OCI-LY3 (cell line): ENCODE measurements at regions not wholly inside any gene's neighbourhood (a gene's known extent, or its start where the extent isn't known, plus 50 kb on each side); places are given as distances from the start of the nearest gene placed in this dataset.

ENCODE experiments used
- EZH2phosphoT487 ChIP-seq: fragments of 200-600 bp; shearing (Covaris generic); IDR thresholded peaks from 2 replicates; pipeline ENCODE4 v1.6.1; 2018; ENCODE audit warnings: antibody characterized with exemption, mixed run types, low read depth
- TF ChIP-seq, protein P1 (sequence below): fragments of 200-600, 300-600 bp; sonication (generic); IDR thresholded peaks from 2 replicates; pipeline ENCODE4 v1.5.1; 2014; ENCODE audit warnings: antibody characterized with exemption, low read length, low read depth

DNA sequence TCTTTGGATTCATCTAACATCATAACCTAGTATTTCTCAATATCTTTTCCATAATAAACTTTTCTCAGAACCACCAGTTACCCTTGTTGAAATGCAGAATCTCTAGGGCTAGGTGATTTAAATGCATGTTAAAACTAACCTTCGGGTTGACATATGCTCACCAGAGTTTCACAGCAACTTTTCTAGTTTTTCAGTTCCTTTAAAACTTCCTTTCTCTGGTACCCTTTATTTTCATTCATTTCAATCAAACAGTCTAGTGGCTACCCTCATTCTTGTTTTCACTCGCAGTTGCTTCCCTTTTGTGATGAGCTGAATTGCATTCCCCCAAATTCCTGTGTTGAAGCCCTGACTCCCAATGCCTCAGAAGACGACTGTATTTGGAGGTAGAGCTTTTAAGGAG lies 712.8 kb upstream of the CHRM3 start:
- TF ChIP-seq, protein P1, sequence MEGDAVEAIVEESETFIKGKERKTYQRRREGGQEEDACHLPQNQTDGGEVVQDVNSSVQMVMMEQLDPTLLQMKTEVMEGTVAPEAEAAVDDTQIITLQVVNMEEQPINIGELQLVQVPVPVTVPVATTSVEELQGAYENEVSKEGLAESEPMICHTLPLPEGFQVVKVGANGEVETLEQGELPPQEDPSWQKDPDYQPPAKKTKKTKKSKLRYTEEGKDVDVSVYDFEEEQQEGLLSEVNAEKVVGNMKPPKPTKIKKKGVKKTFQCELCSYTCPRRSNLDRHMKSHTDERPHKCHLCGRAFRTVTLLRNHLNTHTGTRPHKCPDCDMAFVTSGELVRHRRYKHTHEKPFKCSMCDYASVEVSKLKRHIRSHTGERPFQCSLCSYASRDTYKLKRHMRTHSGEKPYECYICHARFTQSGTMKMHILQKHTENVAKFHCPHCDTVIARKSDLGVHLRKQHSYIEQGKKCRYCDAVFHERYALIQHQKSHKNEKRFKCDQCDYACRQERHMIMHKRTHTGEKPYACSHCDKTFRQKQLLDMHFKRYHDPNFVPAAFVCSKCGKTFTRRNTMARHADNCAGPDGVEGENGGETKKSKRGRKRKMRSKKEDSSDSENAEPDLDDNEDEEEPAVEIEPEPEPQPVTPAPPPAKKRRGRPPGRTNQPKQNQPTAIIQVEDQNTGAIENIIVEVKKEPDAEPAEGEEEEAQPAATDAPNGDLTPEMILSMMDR, result no peak
- TF ChIP-seq EZH2phosphoT487, result no peak
